Femur (tissue), 1 donor: ENCODE measurements at regions not wholly inside any gene's neighbourhood (a gene's known extent, or its start where the extent isn't known, plus 50 kb on each side); places are given as distances from the start of the nearest gene placed in this dataset.

Experiments used
- DNase-seq: peaks from one replicate; pipeline ENCODE4 v3.0.0-alpha.2; 2017

DNA sequence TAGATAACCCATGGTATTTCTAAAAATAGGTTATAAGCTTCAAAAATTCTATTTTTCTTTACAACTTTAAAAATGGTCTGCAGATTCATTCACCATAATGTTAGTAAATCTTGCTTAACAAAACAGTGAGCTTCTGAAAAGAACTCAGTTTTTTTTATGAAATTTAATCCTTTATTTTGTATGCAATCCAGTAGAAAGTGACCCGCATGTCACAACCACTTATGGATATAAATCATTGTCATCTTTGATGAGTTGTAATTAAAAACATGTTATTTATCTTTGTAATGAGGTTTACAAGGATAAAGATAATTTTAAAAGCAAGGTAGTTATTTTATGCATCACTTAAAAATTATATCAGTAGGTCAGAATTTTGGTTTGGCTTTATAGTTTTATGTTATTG is 173.5 kb upstream of the SEMA3A start:
- DNase-seq, result no peak

DNA sequence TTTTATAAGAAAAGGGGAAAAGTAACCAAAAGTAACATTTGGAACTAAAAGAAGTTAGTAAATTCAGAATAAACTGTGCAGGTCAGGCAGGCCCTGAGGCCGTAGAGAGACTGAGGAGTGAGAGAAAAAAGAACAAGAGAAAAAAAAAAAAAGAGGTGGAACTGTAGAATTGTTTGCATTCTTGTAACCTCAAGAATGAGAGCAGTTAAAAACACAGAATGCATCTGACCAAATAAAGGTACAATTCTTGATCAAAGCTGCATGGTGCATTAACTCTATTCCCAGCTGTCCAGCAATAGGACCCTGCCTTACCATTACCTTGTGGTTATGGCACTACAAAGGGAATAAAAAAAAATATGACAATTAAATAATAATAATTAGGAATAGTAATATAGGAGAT is 170.1 kb upstream of the SEMA3A start:
- DNase-seq, result no peak

DNA sequence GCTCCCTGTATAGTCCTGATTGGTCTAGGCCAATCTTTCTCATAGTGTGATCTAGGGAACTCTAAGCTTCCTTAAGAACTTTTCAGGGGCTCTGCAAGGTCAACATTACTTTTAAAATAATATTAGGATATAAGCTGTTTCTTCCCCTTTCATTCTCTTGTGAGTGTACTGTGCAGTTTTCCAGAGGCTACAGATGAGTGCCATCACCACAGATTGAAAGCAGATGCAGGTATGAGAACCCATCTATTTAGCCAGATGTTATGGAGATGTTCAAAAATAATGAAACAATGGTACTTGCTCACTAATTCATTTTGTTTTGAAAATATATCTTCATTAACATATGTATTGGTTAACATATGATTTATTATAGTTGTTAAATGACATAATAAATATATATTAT is 169.2 kb upstream of the SEMA3A start:
- DNase-seq, result no peak

DNA sequence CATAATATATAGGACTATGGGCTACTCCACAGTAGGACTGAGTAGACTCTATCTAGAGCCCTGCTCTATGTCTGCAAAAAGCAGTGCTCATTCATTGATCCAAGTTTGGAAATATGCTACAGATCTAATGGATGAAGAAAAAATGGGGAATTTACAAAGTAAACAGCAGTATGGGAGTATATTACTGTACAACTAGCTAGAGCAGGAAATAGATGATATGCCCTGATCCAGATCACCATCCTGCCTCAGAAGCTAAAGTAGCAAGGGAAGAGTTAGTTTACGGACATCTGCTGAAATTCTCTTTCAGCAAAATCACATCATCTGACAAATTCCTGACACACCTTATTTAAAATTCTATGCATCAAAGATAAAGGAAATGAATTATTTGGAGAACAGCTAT is 168.2 kb upstream of the SEMA3A start:
- DNase-seq, result no peak

DNA sequence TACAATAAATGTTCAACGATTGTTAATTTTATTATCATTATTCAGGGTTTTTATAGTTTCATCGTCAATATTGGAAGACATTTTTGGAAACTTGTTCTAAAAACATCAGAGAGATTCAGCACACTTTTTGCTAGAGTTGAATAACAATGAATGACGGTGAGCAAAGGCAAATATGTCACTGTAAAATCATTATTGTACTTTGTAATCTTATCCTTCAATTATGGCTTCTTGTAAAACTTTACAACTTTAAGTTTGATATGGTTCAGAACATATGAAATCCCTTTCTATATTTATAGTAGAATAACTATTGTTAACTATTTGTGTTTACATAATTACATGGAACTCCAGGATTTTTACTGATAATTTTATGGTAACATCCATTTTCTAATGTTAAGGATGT is 167.8 kb upstream of the SEMA3A start:
- no peak for DNase-seq

DNA sequence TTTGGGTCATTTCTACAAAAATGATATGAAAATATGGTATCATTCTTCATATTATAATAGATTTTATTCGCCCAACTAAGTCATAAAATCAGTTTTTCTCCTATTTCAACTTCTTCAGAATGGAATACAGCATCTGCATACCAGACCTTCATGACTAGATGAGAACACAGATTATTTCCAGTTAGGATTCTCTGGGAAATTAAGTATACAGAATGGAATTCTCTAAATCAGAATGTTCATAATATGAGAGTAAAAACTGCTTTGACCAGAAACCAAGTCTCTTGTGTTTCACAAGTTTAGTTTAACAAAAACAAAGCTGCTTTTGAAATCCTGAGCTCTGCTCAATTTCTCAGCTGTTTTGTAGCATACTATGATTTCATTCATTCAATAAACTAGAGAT is 160.3 kb upstream of the SEMA3A start:
- DNase-seq, result no peak

DNA sequence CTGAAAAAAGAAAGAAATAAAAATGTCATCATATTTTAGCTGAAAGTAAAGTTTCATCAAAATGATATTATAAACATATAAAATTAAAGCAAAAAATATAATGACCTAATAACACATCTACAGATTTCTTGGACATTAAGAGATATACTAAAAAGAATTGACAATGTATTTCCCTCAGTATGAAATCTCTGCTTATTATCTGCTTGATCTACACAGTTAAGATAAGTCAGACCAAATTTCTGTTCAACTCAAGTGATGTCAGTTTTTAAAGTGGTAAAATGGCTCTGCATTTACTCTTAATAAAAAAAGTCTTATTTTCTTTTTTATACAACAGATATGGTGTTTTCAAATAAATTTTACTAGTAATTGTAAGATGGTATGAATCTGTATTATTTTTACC is 159.4 kb upstream of the SEMA3A start:
- DNase-seq, result no peak

DNA sequence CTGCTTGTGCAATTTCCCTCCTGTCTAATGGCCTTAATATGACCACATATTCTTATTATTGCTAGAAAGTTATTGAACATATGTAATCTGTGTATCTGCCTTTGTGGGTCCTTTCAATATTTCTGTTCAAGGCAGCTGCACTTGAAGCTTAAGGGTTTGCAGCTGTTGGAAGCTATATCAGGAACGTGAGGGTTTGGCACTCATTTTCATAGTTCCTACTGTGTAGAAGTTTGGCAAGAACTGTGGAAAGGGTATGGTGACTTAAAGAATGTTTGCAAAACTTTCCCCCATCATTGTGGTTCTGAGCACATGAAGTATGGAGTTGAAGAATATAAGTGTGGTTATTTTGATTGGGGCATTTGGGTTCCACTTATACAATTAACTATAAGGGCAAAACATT is 144.7 kb upstream of the SEMA3A start:
- peak; percentile 59 for DNase-seq

DNA sequence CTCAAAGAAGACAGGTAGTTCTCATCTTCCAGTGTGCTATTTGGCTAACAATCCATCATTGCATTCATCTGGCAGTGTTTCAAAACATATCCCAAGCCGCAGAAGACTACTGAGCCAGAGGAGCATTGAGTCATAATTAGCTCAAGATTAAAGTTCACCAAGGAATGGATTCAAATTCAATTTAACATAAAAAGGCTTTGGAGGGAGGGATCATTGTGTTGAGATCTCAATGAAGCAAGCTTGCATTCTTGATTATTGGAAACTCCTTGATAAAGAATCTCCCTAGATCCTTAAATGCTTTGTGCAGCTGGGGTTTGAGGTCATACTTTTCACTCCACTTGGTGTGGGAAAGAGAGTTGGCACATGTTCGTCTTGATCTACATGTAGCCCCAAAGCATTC is 142.8 kb upstream of the SEMA3A start:
- DNase-seq, result no peak

DNA sequence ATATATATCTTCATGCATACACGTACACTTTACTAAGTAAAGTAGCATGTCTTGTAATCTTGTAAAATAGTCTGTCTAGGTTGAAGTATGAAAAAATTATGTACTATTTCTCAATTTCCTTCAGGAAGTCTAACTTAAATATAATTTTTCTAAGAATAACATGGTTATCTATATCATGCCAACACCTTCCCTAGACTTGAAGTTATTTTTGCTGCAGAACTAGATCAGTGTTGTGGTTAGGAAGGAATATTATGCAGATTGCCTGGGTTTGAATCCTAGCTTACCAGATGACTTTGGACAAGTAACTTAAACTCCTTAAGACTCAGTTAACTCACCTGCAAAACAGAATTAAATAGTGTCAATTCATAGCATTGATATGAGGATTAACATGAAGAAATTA is 142.2 kb upstream of the SEMA3A start:
- DNase-seq, result no peak

DNA sequence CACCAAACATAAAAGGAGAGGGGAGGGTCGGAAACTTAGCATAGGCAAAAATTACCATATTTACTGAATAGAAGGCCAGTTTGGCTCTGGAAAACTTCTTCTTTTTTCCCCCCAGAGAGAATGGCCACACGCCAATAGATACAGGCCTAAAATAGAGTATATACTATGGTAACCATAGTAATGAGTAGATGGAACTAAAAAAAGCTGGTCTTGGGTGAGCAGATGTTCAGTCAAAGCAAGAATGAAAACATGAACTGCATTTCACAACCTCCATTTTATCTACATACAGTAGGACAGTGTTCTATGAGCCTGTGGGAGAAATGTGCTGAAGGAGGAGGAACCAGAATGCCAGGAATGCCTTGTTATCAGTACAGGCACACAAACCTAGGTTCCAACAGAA is 141.7 kb upstream of the SEMA3A start:
- peak; percentile 19 for DNase-seq

DNA sequence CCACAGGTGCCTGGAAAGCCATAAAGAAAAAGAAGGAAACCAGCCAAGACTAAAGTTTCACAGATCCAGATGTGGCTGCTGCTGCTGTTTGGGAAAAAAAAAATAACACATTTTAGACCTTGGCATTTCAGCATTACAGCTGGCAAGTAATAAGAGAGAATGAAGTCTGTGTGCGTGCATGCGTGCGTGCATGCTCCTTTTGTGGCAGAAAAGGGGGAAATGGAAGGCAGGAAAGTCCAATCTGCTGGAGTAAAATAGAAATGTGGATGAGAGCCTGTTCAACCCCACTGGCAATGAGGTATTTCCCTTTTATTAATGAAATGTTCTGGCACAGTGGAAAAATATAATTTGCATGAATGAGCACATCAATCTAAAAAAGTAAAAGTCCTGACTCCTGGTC is 137.0 kb upstream of the SEMA3A start:
- DNase-seq, result no peak

DNA sequence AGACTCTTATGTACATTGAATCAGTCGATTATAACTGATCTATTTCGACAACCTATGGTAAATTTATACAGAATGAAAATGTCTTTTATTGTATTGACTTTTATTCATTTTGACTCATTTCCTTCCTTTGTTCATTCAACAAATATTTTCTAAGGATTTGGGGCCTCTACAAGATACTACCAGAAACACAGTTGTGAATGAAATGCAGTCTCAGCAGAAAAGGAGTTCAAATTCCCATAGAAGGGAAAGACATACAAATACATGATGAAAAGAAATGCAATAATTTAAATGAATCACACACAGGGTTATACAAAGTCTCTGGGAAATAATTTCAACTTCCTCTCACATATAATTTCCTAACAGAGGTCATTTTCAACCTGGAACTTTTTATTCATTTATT is 134.0 kb upstream of the SEMA3A start:
- DNase-seq, result no peak

DNA sequence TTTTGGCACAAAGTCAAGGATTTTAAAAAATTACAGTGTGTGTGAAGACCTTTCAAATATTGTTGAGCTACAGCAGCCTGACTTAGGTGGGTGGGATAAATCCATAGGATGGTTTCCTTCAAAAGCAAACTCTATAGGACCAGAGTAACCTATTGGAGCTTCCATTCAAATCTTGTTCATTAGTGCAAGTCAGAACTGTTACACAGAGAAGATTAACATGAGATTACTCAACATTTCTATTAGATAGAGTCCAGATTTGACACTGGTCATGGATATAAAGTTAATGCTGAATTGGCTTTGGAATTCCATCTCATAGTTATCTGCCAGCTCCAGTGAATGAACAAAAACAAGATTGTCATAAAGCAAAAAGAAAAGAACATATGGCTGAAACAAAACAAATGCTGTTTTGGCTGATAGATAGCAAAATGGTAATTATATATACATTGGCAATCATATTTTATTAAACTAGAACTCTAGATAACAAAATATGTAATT is 129.6 kb upstream of the SEMA3A start:
- no peak for DNase-seq

DNA sequence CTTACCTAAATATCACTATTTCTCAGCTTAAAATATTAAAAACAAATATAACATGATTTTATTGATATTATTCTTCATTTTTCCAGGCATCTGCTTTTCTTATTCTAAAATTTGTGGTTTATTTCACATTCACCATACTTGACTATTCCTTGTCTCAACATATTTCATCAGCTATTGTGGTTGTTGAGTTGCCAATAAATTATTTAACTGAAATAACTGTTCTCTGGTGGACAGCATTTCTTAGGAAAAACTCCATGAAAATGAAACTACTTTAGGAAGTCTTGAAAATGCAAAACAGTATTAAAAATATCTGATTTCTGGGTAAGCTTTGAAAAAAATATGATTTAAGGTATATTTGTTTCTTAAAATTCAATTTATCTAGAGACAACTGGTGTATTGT is 122.9 kb upstream of the SEMA3A start:
- no peak for DNase-seq

DNA sequence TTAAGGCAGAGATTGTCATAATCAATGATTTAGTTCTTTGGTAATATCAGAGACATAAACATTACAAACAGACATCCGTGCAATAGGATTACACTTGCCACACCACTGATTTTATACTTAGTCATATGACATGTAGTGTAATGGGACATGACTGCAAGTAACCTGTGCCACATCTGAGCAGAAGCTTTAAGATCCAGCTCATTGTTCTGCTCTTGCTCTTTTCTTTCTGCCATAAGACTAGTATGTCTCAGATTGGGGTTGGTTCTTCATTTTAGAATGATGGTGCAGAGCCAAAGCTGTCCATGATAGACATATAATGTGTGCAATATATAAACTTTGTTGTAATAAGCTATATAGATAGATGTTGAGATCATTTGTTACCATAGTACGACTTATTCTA is 119.7 kb upstream of the SEMA3A start:
- no peak for DNase-seq

DNA sequence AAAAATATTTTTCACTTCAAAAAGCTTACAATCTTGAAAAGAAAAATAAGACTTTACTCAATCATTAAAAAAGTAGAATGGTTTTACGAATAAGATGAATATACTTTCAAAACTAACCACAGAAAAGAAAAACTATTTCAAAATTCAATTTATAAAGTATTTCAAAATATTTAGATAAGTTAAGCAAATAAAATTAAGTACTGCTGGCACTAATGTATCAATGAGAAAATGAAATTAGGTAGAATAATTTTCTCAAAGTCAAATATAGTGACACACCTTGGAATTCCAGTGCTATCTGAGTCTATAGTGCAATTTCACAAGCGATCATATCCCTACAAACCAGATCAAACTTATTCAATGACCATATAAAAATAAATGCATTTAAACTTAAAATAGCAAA is 109.8 kb upstream of the SEMA3A start:
- DNase-seq, result no peak

DNA sequence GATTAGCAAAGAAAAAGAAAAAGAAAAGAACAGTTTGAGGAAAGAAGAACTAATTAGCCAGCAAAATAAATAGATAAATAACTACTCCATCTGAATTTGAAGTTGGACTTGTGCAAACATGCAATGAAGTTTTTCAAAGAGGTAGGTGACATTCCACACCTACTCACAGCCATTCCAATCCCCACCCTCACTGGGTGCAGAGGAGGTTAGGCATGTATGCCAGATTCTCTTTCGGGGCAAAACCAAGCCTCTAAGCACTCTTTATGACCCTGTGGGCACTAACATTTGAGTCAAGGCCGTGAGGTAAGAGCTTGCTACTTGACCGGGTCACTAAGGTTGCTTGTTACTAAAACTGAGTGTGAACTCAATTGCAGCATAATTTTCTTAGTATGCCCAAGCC is 108.4 kb upstream of the SEMA3A start:
- DNase-seq, result no peak

DNA sequence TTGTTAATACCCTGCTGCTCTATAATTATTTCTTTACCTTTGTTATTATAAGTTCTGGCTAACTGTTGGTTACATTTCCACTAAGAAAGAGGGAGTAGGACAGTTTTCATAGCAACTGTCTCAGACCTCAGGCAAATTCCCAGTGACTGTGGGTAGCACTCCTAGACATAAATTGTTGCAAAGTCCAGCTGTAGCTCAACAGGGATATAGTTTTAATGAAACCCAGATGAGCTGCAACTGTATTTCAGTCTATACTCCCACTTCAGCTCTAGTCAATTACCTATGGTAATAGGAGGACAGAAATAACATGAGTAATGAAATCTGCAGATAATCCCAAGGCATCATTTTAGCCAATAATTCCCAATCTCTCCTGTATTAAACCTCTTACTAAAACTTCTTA is 103.0 kb upstream of the SEMA3A start:
- DNase-seq, result no peak

DNA sequence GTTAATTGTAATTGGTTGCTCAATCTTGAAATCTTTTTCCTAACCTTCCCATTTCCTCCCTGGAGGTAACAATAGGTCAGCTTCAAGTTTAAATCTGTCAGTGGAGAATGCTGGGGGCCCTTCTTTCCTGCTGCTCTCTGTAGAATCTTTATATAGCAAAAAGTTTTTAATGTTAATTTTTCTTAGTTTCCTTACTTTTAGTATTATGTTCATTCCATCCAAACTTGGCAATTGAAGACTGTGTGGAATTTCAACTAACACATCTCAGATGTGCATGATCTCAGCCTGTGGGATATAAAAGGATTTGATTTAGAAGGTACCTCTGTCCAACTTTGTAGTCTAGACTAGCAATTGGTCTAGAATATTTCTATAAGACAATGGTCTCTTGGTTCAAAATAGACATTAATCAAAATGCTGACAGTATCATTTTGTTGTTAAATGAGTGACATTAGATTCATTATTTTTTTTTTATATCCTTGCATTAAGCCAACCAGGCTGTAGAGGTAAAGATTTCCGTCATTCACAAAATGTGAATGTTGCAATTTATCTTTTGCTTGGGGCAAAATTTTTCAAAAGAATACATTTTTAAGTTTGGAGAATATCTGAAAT is 100.4 kb upstream of the SEMA3A start:
- no peak for DNase-seq

DNA sequence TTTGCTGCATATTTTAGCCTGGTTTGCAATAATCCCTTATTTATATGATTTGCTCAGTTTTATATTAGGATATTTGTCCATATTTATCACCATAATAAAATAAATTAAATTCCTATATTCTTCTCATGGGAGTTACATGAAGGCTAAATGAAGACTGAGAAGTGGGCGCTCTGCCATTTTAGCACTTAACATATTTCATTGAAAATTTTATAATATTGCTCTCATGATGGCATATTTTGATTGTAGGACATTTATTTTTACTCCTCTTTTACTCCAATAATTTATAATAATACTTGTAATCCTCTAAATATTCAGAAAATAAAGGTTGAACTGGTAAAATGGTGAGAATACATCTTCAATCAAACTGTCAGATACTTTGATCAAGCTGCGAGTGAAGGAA is 99.8 kb upstream of the SEMA3A start:
- DNase-seq, result no peak

DNA sequence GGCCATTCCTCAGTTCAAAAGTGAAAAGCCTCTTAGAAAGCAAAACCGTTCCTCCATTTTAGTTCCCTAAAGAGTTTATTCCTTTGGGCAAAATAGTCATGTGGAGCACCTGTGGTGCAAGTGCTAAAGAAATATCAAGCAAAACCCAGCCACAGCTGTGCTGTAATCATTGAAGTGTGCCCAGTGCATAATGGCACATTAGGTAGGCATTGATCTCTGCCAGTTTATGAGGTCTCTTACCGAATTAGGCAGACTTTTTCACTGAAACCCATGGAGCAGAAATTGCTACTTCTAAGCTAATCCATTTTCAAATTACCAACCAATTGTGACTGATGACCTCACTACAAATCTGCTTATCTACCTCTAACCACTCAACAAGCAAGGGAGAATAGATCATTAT is 97.2 kb upstream of the SEMA3A start:
- no peak for DNase-seq

DNA sequence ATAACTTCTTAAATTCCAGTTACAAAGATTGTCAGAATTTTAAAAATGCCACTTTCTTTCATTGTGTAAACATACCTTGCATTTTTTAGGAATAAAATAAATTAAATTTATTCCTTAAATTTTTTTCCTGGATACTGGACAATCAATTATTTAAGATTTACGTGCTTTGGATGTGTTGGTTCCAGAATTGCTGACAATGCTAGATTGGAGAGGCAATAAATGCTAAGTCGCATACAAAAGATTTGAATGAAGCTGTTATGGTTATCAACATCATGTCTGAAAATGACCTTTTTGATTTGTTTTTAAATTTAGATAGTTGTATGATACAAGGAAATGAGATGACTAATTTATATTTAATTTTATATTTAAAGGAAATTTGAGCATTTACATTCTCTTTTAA is 89.2 kb upstream of the SEMA3A start:
- no peak for DNase-seq

DNA sequence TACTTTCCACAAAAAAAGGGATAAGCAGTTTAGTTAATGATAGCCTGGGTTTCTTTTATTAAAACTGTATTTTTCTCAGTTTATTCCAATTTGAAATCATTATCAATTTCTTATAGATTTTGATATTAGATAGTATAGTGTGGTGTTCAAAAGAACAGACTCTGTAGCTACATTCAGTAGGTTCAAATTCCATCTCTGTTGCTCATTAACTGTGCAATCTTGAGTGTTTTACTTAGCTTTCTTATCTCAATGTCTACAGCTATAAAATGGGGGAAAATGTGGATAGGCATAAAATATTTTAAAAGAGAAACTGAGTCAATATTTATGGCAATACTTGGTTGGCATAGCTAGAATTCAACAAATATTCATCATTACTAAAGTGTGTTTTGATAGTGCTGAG is 86.9 kb upstream of the SEMA3A start:
- no peak for DNase-seq

DNA sequence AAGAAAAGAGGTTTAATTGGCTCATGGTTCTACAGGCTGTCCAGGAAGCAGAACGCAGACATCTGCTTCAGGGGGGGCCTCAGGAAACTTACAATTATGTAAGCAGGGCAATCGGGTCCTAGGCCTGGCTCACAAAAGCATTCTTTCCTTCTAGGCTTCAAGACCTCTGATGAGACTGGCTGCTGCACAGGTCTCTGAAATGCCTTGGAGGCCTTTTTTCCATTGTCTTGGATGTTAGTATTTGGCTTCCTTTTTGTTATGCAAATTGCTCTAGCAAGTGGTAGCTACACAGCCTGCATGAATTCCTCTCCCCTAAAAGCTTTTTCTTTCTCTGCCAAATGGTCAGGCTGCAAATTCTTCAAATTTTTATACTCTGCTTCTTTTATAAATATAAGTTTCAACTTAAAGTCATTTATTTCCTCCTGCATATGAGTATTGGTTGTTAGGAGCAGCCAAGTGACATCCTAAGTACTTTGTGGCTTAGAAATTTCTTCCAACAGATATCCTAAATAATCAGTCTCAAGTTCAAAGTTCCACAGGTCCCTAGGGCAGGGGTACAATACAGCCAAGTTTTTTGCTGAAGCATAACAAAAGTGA is 83.1 kb upstream of the SEMA3A start:
- no peak for DNase-seq
